GM12891 (cell line): ENCODE measurements at regions not wholly inside any gene's neighbourhood (a gene's known extent, or its start where the extent isn't known, plus 50 kb on each side); places are given as distances from the start of the nearest gene placed in this dataset.

Experiments
- DNase-seq: peaks from one replicate; pipeline ENCODE4 v3.0.0; 2011; ENCODE audit warnings: low spot score; ENCODE audit not compliant: insufficient read length
- FAIRE-seq: peaks from 2 replicates; lab custom pipeline; 2011; peaks lifted over from hg19 to GRCh38; lab: Jason Lieb, UNC
- PAX5 ChIP-seq: IDR thresholded peaks from 2 replicates; pipeline ENCODE4 v1.6.1; 2011; ENCODE audit warnings: low read length, moderate library complexity, mild to moderate bottlenecking; ENCODE audit not compliant: insufficient read depth, severe bottlenecking
- POLR2A ChIP-seq: IDR thresholded peaks from 2 replicates; pipeline ENCODE4 v1.6.1; 2011; ENCODE audit warnings: low read depth, low read length, control low read depth
- POLR2AphosphoS5 ChIP-seq: IDR thresholded peaks from 2 replicates; pipeline ENCODE4 v1.6.1; 2011; ENCODE audit warnings: low read depth, low read length, control low read depth
- POU2F2 ChIP-seq: IDR thresholded peaks from 2 replicates; pipeline ENCODE4 v1.6.1; 2011; ENCODE audit warnings: low read depth, mild to moderate bottlenecking, control low read depth, low read length, moderate library complexity
- SPI1 ChIP-seq: IDR thresholded peaks from 2 replicates; pipeline ENCODE4 v1.6.1; 2011; ENCODE audit warnings: low read depth, low read length, control low read depth
- TAF1 ChIP-seq: IDR thresholded peaks from 2 replicates; pipeline ENCODE4 v1.6.1; 2011; ENCODE audit warnings: low read depth, low read length, control low read depth

DNA sequence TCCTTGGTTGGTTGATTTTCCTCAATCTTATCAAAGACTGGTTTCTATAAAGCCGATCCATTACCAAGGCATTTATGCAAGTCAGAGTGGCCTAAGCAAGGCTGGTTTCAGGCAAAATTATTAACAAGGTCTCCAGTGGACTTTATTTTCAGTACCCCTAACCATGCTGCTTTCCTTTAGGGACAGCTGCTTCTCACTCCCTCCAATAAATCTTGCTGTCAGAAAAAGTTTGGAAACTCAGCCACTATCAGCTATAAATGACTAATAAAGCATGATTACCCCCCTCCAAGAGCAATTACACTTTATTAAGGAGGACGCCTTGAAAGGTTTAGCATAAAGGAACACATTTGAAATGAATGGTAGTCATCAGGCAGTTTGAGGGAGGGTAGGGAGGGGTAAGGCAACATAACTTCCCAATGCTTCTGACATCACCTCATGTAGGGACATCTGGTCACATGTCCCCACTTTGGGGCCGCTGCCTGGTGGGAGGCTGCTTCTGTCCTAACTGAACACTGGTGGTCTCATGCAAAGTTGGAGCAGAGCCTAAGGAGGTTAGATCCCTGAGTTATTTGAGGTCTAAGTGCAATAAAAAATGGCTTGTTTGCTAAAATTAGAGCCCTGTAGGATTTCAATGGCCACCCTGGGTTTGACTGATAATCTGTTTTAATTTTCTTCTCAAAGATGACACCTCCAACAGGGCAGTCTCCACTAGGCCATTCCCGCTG is 58.0 kb upstream of the TMEM178A start:
- TF ChIP-seq POLR2A (no peak), POU2F2 (no peak), SPI1 (no peak), TAF1 (no peak), POLR2AphosphoS5 (no peak), PAX5 (no peak)
- no peak for DNase-seq
- FAIRE-seq: no peak

DNA sequence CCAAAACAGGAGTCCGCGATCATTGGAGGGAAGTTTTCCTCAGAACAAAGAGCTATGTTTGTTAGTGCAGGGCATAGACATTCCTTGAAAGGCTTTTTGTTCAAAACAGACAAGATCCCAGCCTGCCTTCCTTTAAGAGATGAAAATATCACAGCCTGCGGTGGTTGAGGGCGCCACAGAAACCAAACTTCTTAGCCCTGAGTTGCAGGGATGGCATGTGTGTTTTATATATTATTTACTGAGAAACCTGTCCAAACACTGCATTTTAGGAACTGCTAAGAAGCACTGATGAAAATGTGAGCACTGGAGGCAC is 57.5 kb upstream of the TMEM178A start:
- DNase-seq (no peak), FAIRE-seq (no peak)
- TF ChIP-seq TAF1 (no peak), POLR2A (no peak), SPI1 (no peak), POU2F2 (no peak), PAX5 (no peak), POLR2AphosphoS5 (no peak)

DNA sequence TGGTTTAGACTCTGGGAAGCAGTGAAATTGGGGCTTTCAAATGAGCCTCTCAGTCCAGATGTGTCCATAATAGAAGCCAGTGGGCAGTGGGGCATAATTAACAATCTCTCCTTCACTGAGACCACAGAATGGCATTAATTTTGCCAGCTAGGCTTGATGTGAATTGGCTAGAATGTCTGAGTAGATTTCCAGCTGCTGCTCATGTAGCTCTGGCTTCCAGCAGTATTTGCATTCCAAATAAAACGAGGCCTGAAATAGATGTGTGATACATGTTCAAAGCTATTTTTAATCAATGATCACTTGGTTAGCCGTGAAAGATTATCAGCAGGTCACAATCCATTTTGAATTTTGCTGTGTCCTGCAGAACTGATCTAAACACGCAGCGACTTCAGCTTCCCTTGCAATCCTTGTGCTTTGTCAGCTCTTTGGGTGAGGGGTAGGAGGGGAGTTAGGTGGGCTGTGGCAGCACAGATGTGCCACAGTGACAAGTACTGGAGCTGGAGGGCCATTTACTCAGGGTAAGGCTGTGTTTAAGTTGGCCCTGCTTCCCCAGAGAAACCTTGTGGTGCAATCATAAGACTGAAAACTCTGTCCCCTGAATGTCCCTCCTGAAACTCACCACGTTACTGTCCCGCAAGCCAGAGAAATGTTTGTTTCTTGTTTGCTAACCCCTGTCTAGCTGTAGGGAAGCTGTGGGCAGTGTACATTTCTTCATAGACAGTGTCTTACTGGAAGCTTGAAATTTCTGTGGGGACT is 56.9 kb upstream of the TMEM178A start:
- FAIRE-seq (no peak), DNase-seq (no peak)
- TF ChIP-seq PAX5: no peak
- no peak for TF ChIP-seq POLR2A
- TF ChIP-seq POU2F2: no peak
- no peak for TF ChIP-seq SPI1
- TF ChIP-seq TAF1: no peak
- no peak for TF ChIP-seq POLR2AphosphoS5

DNA sequence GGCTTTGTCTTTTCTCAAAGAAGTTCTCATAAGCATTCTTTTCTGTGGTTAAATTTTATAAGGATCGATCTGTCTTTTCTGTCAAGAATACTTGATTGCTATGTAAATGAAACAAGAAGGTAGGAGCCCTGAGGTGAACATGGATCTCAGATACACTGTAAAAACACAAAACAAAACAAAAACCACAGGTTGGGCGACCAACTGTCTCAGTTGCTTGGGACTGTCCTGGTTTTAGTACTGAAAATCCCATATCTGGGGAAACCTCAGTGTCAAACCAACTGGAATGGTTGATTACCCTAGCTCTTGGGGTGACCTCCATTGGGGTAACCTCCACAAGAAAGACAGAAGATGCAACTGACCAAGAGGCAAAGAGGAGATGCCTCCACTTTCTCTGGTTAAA is 55.8 kb upstream of the TMEM178A start:
- FAIRE-seq (no peak), DNase-seq (no peak)
- no peak for TF ChIP-seq POU2F2

DNA sequence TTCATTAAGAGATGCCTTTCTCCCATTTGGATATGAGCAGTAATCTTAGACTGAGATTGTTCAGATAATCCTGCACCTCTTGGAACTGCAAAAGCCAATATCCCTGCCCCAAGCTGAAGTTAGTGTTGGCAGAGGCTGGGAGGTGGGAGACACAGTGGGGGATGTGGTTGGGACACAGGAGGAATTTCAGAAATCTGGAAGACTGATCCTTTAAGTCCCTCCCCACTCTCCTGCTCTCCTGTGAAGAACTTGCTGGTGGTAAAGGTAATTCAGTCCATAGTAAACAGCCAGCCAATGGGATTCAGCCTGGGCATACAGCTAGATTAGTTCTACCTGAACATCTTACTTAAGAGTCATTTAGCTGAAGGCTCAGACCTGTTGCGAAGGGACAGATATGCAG is 50.0 kb upstream of the TMEM178A start:
- no peak for TF ChIP-seq SPI1
- TF ChIP-seq POLR2A: no peak
- TF ChIP-seq POU2F2: no peak
- no peak for TF ChIP-seq POLR2AphosphoS5
- no peak for TF ChIP-seq PAX5
- TF ChIP-seq TAF1: no peak
- FAIRE-seq: no peak
- DNase-seq: no peak
